CD1c-positive myeloid dendritic cell (primary cell): ENCODE measurements at regions not wholly inside any gene's neighbourhood (a gene's known extent, or its start where the extent isn't known, plus 50 kb on each side); places are given as distances from the start of the nearest gene placed in this dataset.

ENCODE experiments used
- DNase-seq: peaks from one replicate; pipeline ENCODE4 v3.0.0-alpha.2; 2016; ENCODE audit errors: extremely low spot score

- DNase-seq, result no peak
These were observed 112.9 kb upstream of the IQCM start for GRCh38 chr4:149928507-149928906.

- DNase-seq, result no peak
These were observed 115.8 kb upstream of the IQCM start for GRCh38 chr4:149931431-149931830.

GRCh38 chr4:149932188-149932587 is 116.5 kb upstream of the IQCM start:
- no peak for DNase-seq

GRCh38 chr4:149933120-149933519 is 117.5 kb upstream of the IQCM start:
- DNase-seq, result no peak

- DNase-seq, result no peak
These were observed 118.2 kb upstream of the IQCM start for GRCh38 chr4:149933883-149934282.

- no peak for DNase-seq
These were observed 128.9 kb upstream of the DCLK2 start for GRCh38 chr4:149949381-149949780.

GRCh38 chr4:149951152-149951900 is 126.9 kb upstream of the DCLK2 start:
- no peak for DNase-seq

- no peak for DNase-seq
These were observed 126.1 kb upstream of the DCLK2 start for GRCh38 chr4:149952101-149952500.

- no peak for DNase-seq
These were observed 125.5 kb upstream of the DCLK2 start for GRCh38 chr4:149952716-149953115.

GRCh38 chr4:149955780-149956390 is 122.4 kb upstream of the DCLK2 start:
- DNase-seq, result no peak

GRCh38 chr4:149956678-149957077 is 121.6 kb upstream of the DCLK2 start:
- no peak for DNase-seq

- peak; percentile 5 for DNase-seq
These were observed 116.2 kb upstream of the DCLK2 start for GRCh38 chr4:149961876-149962597.

- no peak for DNase-seq
These were observed 114.0 kb upstream of the DCLK2 start for GRCh38 chr4:149964001-149964796.

- DNase-seq, result no peak
These were observed 113.0 kb upstream of the DCLK2 start for GRCh38 chr4:149965206-149965605.

- no peak for DNase-seq
These were observed 105.8 kb upstream of the DCLK2 start for GRCh38 chr4:149972407-149972806.

- no peak for DNase-seq
These were observed 105.1 kb upstream of the DCLK2 start for GRCh38 chr4:149973181-149973580.

GRCh38 chr4:149975172-149975571 is 103.1 kb upstream of the DCLK2 start:
- DNase-seq, result no peak

- no peak for DNase-seq
These were observed 98.0 kb upstream of the DCLK2 start for GRCh38 chr4:149980121-149980682.

GRCh38 chr4:149980941-149981340 is 97.3 kb upstream of the DCLK2 start:
- peak; percentile 54 for DNase-seq

- DNase-seq, result no peak
These were observed 94.8 kb upstream of the DCLK2 start for GRCh38 chr4:149983401-149983800.

- no peak for DNase-seq
These were observed 94.3 kb upstream of the DCLK2 start for GRCh38 chr4:149983931-149984330.

GRCh38 chr4:149985981-149986380 is 92.3 kb upstream of the DCLK2 start:
- no peak for DNase-seq
